GM23338 (cell line): ENCODE measurements at regions not wholly inside any gene's neighbourhood (a gene's known extent, or its start where the extent isn't known, plus 50 kb on each side); places are given as distances from the start of the nearest gene placed in this dataset.

Experiments
- ATAC-seq: fragments of 200-7000 bp; cut with Tn5 transposase; 3 replicates; pipeline ENCODE4 v1.9.1; 2020
- DNase-seq: peaks from one replicate; pipeline ENCODE4 v3.0.0-alpha.2; 2015; ENCODE audit warnings: low spot score
- H2AFZ ChIP-seq: fragments of 200-600 bp; sonication (generic); 2 replicates; pipeline ENCODE4 v1.8.0; 2016; ENCODE audit warnings: antibody characterized with exemption, mild to moderate bottlenecking, moderate library complexity
- H3F3A ChIP-seq: fragments of 200-600 bp; sonication (generic); replicated peaks from 2 replicates; pipeline ENCODE4 v1.8.0; 2017; ENCODE audit warnings: antibody characterized with exemption, mixed run types, low read depth
- H3K27ac ChIP-seq: fragments of 200-600 bp; sonication (generic); 2 replicates; pipeline ENCODE4 v1.6.1; 2016; ENCODE audit warnings: low read depth
- H3K27me3 ChIP-seq: fragments of 200-600 bp; sonication (generic); 2 replicates; pipeline ENCODE4 v1.8.0; 2016; ENCODE audit warnings: mild to moderate bottlenecking, mixed run types, moderate library complexity; ENCODE audit not compliant: insufficient read depth
- H3K36me3 ChIP-seq: fragments of 200-600 bp; sonication (generic); 2 replicates; pipeline ENCODE4 v1.8.0; 2016; ENCODE audit warnings: mild to moderate bottlenecking; ENCODE audit not compliant: insufficient read depth
- H3K4me1 ChIP-seq: fragments of 200-600 bp; sonication (generic); 2 replicates; pipeline ENCODE4 v1.8.0; 2016; ENCODE audit warnings: mild to moderate bottlenecking, moderate library complexity; ENCODE audit not compliant: insufficient read depth
- H3K4me2 ChIP-seq: fragments of 200-600 bp; sonication (generic); 2 replicates; pipeline ENCODE4 v1.7.1; 2017; ENCODE audit warnings: mixed run types
- H3K4me3 ChIP-seq: fragments of 200-600 bp; sonication (generic); 2 replicates; pipeline ENCODE4 v1.6.1; 2016; ENCODE audit warnings: mixed run types
- H3K79me2 ChIP-seq: fragments of 200-600 bp; sonication (generic); replicated peaks from 2 replicates; pipeline ENCODE4 v1.8.0; 2017; ENCODE audit warnings: mild to moderate bottlenecking; ENCODE audit not compliant: insufficient read depth
- H3K9me2 ChIP-seq: fragments of 200-600 bp; sonication (generic); 2 replicates; pipeline ENCODE4 v1.8.0; 2017; ENCODE audit not compliant: insufficient read depth
- H4K20me1 ChIP-seq: fragments of 200-600 bp; sonication (generic); replicated peaks from 2 replicates; pipeline ENCODE4 v1.8.0; 2017; ENCODE audit warnings: mild to moderate bottlenecking; ENCODE audit not compliant: insufficient read depth
- H3K27ac Mint-ChIP-seq: 2 replicates; pipeline ENCODE4 v1.8.0; 2020; ENCODE audit warnings: inconsistent platforms, mild to moderate bottlenecking, moderate library complexity, mixed read lengths
- H3K27me3 Mint-ChIP-seq: 3 replicates; pipeline ENCODE4 v1.8.0; 2022; ENCODE audit warnings: low read depth, mild to moderate bottlenecking, moderate library complexity, mixed read lengths, inconsistent platforms; ENCODE audit not compliant: insufficient read depth, poor library complexity
- H3K36me3 Mint-ChIP-seq: 3 replicates; pipeline ENCODE4 v1.8.0; 2021; ENCODE audit warnings: low read depth, mild to moderate bottlenecking, inconsistent platforms, moderate library complexity, mixed read lengths
- H3K4me1 Mint-ChIP-seq: 3 replicates; pipeline ENCODE4 v1.8.0; 2020; ENCODE audit warnings: mild to moderate bottlenecking, inconsistent platforms, mixed read lengths
- H3K4me3 Mint-ChIP-seq: 3 replicates; pipeline ENCODE4 v1.8.0; 2021; ENCODE audit warnings: moderate library complexity, mild to moderate bottlenecking, inconsistent platforms, mixed read lengths
- H3K9me3 Mint-ChIP-seq: 3 replicates; pipeline ENCODE4 v1.8.0; 2020; ENCODE audit warnings: moderate library complexity, mild to moderate bottlenecking, inconsistent platforms, mixed read lengths
- CREB1 ChIP-seq: fragments of 250-450 bp; sonication (Bioruptor Pico); IDR thresholded peaks from 2 replicates; pipeline ENCODE4 v1.5.0; 2020; ENCODE audit warnings: low read depth, mild to moderate bottlenecking, moderate library complexity
- EZH2 ChIP-seq: fragments of 200-600 bp; sonication (generic); IDR thresholded peaks from one replicate; pipeline ENCODE4 v1.8.0; 2017; ENCODE audit warnings: antibody characterized with exemption, mild to moderate bottlenecking, low read depth; ENCODE audit not compliant: unreplicated experiment
- EZH2phosphoT487 ChIP-seq: fragments of 200-600 bp; sonication (generic); IDR thresholded peaks from one replicate; pipeline ENCODE4 v1.8.1; 2018; ENCODE audit warnings: antibody characterized with exemption; ENCODE audit not compliant: unreplicated experiment
- POLR2AphosphoS5 ChIP-seq: IDR thresholded peaks from 2 replicates; pipeline ENCODE4 v1.6.1; 2016; ENCODE audit warnings: antibody characterized with exemption, low read depth
- ZNF114 ChIP-seq: fragments of 250-450 bp; sonication (Bioruptor Pico); IDR thresholded peaks from 2 replicates; pipeline ENCODE4 v1.5.0; 2020; ENCODE audit warnings: mild to moderate bottlenecking, moderate library complexity
- ZNF331 ChIP-seq: fragments of 250-450 bp; sonication (Bioruptor Pico); IDR thresholded peaks from 2 replicates; pipeline ENCODE4 v1.5.0; 2020; ENCODE audit warnings: low read depth, mild to moderate bottlenecking, moderate library complexity
- TF ChIP-seq, protein P1 (sequence below), 2 experiments: fragments of 200-600 bp in 1 of 2; sonication (generic) in 1 of 2; conservative IDR thresholded peaks; 2 replicates each; pipeline versions ENCODE4 v1.5.1 to v1.6.1; 2016 to 2017; ENCODE audit warnings: antibody characterized with exemption in 2 of 2, low read depth in 2 of 2, mild to moderate bottlenecking in 2 of 2, moderate library complexity in 1 of 2
- TF ChIP-seq, protein P2 (sequence below): IDR thresholded peaks from 2 replicates; pipeline ENCODE4 v1.6.1; 2016; ENCODE audit warnings: antibody characterized with exemption

GRCh38 chr6:76810286-76810685 is 653.0 kb downstream of the HTR1B start:
- Histone ChIP-seq H2AFZ (no peak overlapping the region; the same call in 1 of the 2 replicates), H4K20me1 (no peaks in the 10 kb centered on the region), H3K4me2 (no peak overlapping the region), H3K27ac (no peak overlapping the region), H3K79me2 (no peaks in the 10 kb centered on the region), H3K4me3 (no peak overlapping the region), H3K9me2 (no peaks in the 10 kb centered on the region), H3K36me3 (no peaks in the 10 kb centered on the region), H3F3A (no peaks in the 10 kb centered on the region), H3K4me1 (no peaks in the 10 kb centered on the region), H3K27me3 (no peaks in the 10 kb centered on the region)
- H3K27me3 Mint-ChIP-seq: no peaks in the 10 kb centered on the region
- no peak for TF ChIP-seq POLR2AphosphoS5
- TF ChIP-seq, protein P1, sequence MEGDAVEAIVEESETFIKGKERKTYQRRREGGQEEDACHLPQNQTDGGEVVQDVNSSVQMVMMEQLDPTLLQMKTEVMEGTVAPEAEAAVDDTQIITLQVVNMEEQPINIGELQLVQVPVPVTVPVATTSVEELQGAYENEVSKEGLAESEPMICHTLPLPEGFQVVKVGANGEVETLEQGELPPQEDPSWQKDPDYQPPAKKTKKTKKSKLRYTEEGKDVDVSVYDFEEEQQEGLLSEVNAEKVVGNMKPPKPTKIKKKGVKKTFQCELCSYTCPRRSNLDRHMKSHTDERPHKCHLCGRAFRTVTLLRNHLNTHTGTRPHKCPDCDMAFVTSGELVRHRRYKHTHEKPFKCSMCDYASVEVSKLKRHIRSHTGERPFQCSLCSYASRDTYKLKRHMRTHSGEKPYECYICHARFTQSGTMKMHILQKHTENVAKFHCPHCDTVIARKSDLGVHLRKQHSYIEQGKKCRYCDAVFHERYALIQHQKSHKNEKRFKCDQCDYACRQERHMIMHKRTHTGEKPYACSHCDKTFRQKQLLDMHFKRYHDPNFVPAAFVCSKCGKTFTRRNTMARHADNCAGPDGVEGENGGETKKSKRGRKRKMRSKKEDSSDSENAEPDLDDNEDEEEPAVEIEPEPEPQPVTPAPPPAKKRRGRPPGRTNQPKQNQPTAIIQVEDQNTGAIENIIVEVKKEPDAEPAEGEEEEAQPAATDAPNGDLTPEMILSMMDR (conservative IDR thresholded peaks at IDR 0.05; ENCODE audit: low read depth in 2 of 2): peak; percentile 33 to 45
- no peaks in the 10 kb centered on the region for H3K36me3 Mint-ChIP-seq
- peak; percentile 42 for DNase-seq
- H3K9me3 Mint-ChIP-seq: no peaks in the 10 kb centered on the region
- H3K27ac Mint-ChIP-seq: no peak overlapping the region
- H3K4me3 Mint-ChIP-seq: no peak overlapping the region
- ATAC-seq: peak; percentile 83
- peaks cover 6% of the 10 kb centered on the region; the same call in 2 of the 3 replicates for H3K4me1 Mint-ChIP-seq

DNA sequence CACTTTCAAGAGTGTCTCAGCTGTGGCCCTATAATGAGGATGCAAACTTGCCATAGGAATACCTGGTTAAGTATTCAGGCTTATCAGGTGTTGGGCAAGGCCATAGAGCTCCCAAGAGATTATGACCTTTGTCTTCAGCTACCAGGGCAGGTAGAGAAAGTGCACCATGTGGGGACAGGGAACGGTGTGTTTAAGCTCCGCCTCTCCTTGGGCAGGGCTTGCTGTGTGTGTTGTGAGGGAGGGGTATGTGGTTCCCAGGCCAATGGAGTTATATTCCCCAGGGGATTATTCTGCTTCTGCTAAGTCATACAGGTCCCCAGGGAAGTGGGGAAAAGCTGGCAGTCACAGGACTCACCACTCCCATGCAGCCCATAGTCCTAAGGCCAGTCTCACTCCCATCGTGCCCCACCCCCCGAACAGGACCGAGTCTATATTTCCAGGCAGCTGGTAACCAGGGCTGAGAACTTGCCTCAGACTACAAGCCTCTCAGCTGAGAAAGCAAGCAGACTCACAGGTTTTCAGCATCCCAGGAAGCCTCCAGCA is 660.2 kb downstream of the HTR1B start:
- Histone ChIP-seq H3K9me2 (no peaks in the 10 kb centered on the region), H2AFZ (no peak overlapping the region), H3K36me3 (no peaks in the 10 kb centered on the region), H3K27ac (no peak overlapping the region), H3K79me2 (peaks cover 4% of the 10 kb centered on the region; the same call in 1 of the 2 replicates), H3K4me1 (no peaks in the 10 kb centered on the region), H4K20me1 (no peaks in the 10 kb centered on the region), H3K4me2 (no peak overlapping the region), H3K27me3 (no peaks in the 10 kb centered on the region), H3K4me3 (no peak overlapping the region), H3F3A (no peaks in the 10 kb centered on the region)
- peak; percentile 10 for DNase-seq
- H3K4me3 Mint-ChIP-seq: no peak overlapping the region
- peaks cover 3% of the 10 kb centered on the region; the same call in 1 of the 3 replicates for H3K9me3 Mint-ChIP-seq
- H3K4me1 Mint-ChIP-seq: peaks cover 3% of the 10 kb centered on the region; the same call in 1 of the 3 replicates
- no peak overlapping the region for H3K27ac Mint-ChIP-seq
- no peaks in the 10 kb centered on the region for H3K36me3 Mint-ChIP-seq
- no peaks in the 10 kb centered on the region for H3K27me3 Mint-ChIP-seq
- no peak; the same call in 2 of the 3 replicates for ATAC-seq
- TF ChIP-seq CREB1 (no peak), EZH2phosphoT487 (no peak)

DNA sequence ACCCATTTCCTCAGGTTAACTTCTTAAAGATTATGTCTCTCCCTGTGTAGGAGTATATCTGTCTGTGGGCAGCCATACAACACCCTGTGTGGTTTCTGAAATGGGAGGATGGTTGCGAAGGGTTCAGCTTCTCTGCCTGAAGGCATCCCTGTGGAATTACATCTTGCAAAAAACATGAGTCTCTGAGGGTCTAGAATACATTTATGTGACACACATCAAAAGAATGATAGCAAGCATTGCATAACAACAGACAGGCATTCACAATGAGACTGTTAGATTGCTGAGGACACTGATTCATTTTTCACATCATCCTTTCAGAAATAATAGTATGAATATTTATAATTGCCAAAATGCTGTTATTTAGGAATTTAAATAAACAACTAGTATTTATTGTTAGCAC is 670.9 kb downstream of the HTR1B start:
- peaks cover 18% of the 10 kb centered on the region; the same call in 2 of the 3 replicates for H3K36me3 Mint-ChIP-seq
- Histone ChIP-seq H3K36me3 (no peaks in the 10 kb centered on the region), H2AFZ (no peak overlapping the region), H3K27me3 (no peaks in the 10 kb centered on the region), H4K20me1 (no peaks in the 10 kb centered on the region), H3K4me2 (no peak overlapping the region), H3K4me3 (no peak overlapping the region), H3F3A (no peaks in the 10 kb centered on the region), H3K9me2 (0 out of 2 replicates have a peak, but pooled peaks cover 8% of the 10 kb centered on the region), H3K79me2 (0 out of 2 replicates have a peak, but pooled peaks cover under 1% of the 10 kb centered on the region), H3K27ac (no peak overlapping the region), H3K4me1 (no peaks in the 10 kb centered on the region)
- H3K9me3 Mint-ChIP-seq: peaks cover 9% of the 10 kb centered on the region; the same call in 2 of the 3 replicates
- H3K27ac Mint-ChIP-seq: no peak overlapping the region
- TF ChIP-seq POLR2AphosphoS5: no peak
- no peak for TF ChIP-seq EZH2phosphoT487
- TF ChIP-seq ZNF331: no peak
- TF ChIP-seq ZNF114: no peak
- TF ChIP-seq, protein P2, sequence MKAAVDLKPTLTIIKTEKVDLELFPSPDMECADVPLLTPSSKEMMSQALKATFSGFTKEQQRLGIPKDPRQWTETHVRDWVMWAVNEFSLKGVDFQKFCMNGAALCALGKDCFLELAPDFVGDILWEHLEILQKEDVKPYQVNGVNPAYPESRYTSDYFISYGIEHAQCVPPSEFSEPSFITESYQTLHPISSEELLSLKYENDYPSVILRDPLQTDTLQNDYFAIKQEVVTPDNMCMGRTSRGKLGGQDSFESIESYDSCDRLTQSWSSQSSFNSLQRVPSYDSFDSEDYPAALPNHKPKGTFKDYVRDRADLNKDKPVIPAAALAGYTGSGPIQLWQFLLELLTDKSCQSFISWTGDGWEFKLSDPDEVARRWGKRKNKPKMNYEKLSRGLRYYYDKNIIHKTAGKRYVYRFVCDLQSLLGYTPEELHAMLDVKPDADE: no peak
- no peak for TF ChIP-seq EZH2
- no peaks in the 10 kb centered on the region for H3K27me3 Mint-ChIP-seq
- peaks cover 3% of the 10 kb centered on the region; the same call in 2 of the 3 replicates for H3K4me1 Mint-ChIP-seq
- DNase-seq: no peak
- ATAC-seq: no peak
- H3K4me3 Mint-ChIP-seq: no peak overlapping the region
